ENCODE measurements at regions not wholly inside any gene's neighbourhood (a gene's known extent, or its start where the extent isn't known, plus 50 kb on each side); places are given as distances from the start of the nearest gene placed in this dataset.

- intact Hi-C loops (cut with micrococcal nuclease; ENCODE audit: unreplicated experiment) (no loop called here), in situ Hi-C loops (cut with HindIII; ENCODE audit: extremely low pct_ligation_motif_present, low pct_unique_long_range_greater_than_20kb) (no loop called here)
- no peak overlapping the region for H3K4me2 ChIP-seq (ENCODE audit: low read depth, low read length)
- POLR2A ChIA-PET, result no interaction called here
- no peak for TF ChIP-seq MAZ (IDR thresholded peaks at IDR 0.05; ENCODE audit: borderline replicate concordance, low read depth, low read length)
- TF ChIP-seq MAZ (CRISPR knock-in tag; IDR thresholded peaks at IDR 0.05; ENCODE audit: low read depth), result no peak
- TF ChIP-seq MIXL1 (CRISPR knock-in tag; IDR thresholded peaks at IDR 0.05), result no peak
- no peak for TF ChIP-seq ZNF205 (CRISPR knock-in tag; IDR thresholded peaks at IDR 0.05)
- TF ChIP-seq, protein P1, sequence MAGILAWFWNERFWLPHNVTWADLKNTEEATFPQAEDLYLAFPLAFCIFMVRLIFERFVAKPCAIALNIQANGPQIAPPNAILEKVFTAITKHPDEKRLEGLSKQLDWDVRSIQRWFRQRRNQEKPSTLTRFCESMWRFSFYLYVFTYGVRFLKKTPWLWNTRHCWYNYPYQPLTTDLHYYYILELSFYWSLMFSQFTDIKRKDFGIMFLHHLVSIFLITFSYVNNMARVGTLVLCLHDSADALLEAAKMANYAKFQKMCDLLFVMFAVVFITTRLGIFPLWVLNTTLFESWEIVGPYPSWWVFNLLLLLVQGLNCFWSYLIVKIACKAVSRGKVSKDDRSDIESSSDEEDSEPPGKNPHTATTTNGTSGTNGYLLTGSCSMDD (CRISPR knock-in tag; IDR thresholded peaks at IDR 0.05), result no peak
- no peak for TF ChIP-seq NFYC (CRISPR knock-in tag; IDR thresholded peaks at IDR 0.05)
- no peak for TF ChIP-seq POLR2AphosphoS5 (IDR thresholded peaks at IDR 0.05; ENCODE audit: low read depth, low read length)
- no peak for TF ChIP-seq TBL1XR1 (IDR thresholded peaks at IDR 0.05; ENCODE audit: borderline replicate concordance, low read length, partially characterized antibody)
- TF ChIP-seq ZNF414 (CRISPR knock-in tag; IDR thresholded peaks at IDR 0.05), result no peak
- TF ChIP-seq, protein P2, sequence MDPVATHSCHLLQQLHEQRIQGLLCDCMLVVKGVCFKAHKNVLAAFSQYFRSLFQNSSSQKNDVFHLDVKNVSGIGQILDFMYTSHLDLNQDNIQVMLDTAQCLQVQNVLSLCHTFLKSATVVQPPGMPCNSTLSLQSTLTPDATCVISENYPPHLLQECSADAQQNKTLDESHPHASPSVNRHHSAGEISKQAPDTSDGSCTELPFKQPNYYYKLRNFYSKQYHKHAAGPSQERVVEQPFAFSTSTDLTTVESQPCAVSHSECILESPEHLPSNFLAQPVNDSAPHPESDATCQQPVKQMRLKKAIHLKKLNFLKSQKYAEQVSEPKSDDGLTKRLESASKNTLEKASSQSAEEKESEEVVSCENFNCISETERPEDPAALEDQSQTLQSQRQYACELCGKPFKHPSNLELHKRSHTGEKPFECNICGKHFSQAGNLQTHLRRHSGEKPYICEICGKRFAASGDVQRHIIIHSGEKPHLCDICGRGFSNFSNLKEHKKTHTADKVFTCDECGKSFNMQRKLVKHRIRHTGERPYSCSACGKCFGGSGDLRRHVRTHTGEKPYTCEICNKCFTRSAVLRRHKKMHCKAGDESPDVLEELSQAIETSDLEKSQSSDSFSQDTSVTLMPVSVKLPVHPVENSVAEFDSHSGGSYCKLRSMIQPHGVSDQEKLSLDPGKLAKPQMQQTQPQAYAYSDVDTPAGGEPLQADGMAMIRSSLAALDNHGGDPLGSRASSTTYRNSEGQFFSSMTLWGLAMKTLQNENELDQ (CRISPR knock-in tag; IDR thresholded peaks at IDR 0.05; ENCODE audit: borderline replicate concordance), result no peak
- ATAC-seq, result no peak
- no peak overlapping the region for H3K9ac ChIP-seq (ENCODE audit: insufficient read depth, low read depth, low read length)
- H3K36me3 ChIP-seq (replicated peaks in 1 of 2; ENCODE audit: control insufficient read depth in 1 of 2, insufficient read depth in 2 of 2, low read length in 2 of 2), result no peaks in the 10 kb centered on the region
- CTCF ChIA-PET (ENCODE audit: low intra/inter-chr PET ratio, low total read pairs), result no interaction called here
- no peaks in the 10 kb centered on the region for H3K79me2 ChIP-seq (ENCODE audit: insufficient read depth, low read length)
- no peak for FAIRE-seq
- no peak overlapping the region for H3K4me3 ChIP-seq (replicated peaks in 1 of 3; ENCODE audit: insufficient read depth in 1 of 3, low read depth in 2 of 3, low read length in 3 of 3)
- no peaks in the 10 kb centered on the region for H4K20me1 ChIP-seq (ENCODE audit: insufficient read depth, low read length)
- WGBS (ENCODE audit: low lambda C conversion rate), result 0% methylated on average over 1 of the region's 1 CpG
- DNase-seq (ENCODE audit: low spot score), result no peak
- no TSS peak for BruUV-seq (replicated peaks)
- H3K9me3 ChIP-seq (ENCODE audit: low read length), result no peaks in the 10 kb centered on the region
- no peak overlapping the region for H3K27ac ChIP-seq (ENCODE audit: extremely low read length, insufficient read depth, low read length)
- H3K4me1 ChIP-seq (ENCODE audit: insufficient read depth, low read length), result no peaks in the 10 kb centered on the region
- H3K27me3 ChIP-seq (ENCODE audit: control insufficient read depth in 1 of 2, insufficient read depth in 2 of 2, low read length in 2 of 2), result no peaks in the 10 kb centered on the region
- H2AFZ ChIP-seq (ENCODE audit: low read length), result no peak overlapping the region
Measured at GRCh38 chr6:50970908-50971307, 152.2 kb downstream of the TFAP2B start.
